Body of pancreas (tissue), 4 donors: ENCODE measurements at regions not wholly inside any gene's neighbourhood (a gene's known extent, or its start where the extent isn't known, plus 50 kb on each side); places are given as distances from the start of the nearest gene placed in this dataset.

Experiments
- CTCF ChIP-seq, 7 experiments: fragments of 450-650 bp in 4 of 7; fragments of 200-600 bp in 3 of 7; sonication (generic) in 3 of 7; IDR thresholded peaks; one replicate each; pipeline ENCODE4 v1.5.1; 2016 to 2019; ENCODE audit warnings: antibody characterized with exemption in 7 of 7
- POLR2A ChIP-seq, 3 donors: fragments of 450-650 bp; IDR thresholded peaks; one replicate each; pipeline ENCODE4 v1.6.1; 2016; ENCODE audit warnings: antibody characterized with exemption in 3 of 3, mild to moderate bottlenecking in 2 of 3

- TF ChIP-seq CTCF (IDR thresholded peaks at IDR 0.05): no peak
- no peak for TF ChIP-seq POLR2A (IDR thresholded peaks at IDR 0.05)
These were observed 261.9 kb upstream of the FSHR start for GRCh38 chr2:49416252-49416651.
